ENCODE measurements at regions not wholly inside any gene's neighbourhood (a gene's known extent, or its start where the extent isn't known, plus 50 kb on each side); places are given as distances from the start of the nearest gene placed in this dataset.
"Not testable (repeated sequence)": the region's sequence is repeated elsewhere in the genome, so short reads cannot be mapped to it uniquely, and the experiment has no call there.

DNA sequence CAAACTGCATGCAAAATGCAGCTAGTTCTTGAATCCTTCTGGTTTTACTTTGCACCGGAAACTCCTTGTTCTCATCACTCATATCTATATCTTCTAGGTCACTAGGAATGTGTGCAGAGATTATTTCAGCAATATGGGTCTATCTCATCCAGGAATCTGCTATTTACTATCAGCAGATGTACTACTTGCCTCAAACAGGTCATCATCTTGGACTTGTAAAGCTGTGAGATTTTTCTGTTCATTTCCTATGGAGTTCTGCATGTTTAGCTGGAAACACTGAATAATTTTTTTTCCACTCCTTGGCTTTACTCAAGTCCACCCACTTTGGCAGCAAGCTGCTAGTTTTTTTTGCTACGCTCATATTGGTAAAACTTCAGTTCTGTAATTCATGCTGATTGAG, 334.8 kb downstream of the RPIA start:
- H3K36me3 ChIP-seq (ENCODE audit: control insufficient read depth in 2 of 2, extremely low read depth in 1 of 2, insufficient read depth in 2 of 2, low read length in 2 of 2); H3K27me3 ChIP-seq (ENCODE audit: control insufficient read depth in 2 of 2, insufficient read depth in 2 of 2, low read length in 2 of 2); H3K79me2 ChIP-seq (ENCODE audit: control insufficient read depth, insufficient read depth, low read length); dilution Hi-C loops (cut with MboI; ENCODE audit: extremely low pct_ligation_motif_present, low sequenced_read_pairs); DNase-seq (ENCODE audit: low read depth, low spot score); BruUV-seq (replicated peaks); H4K20me1 ChIP-seq (replicated peaks; ENCODE audit: control insufficient read depth, extremely low read depth, insufficient read depth, low read length); intact Hi-C loops (cut with micrococcal nuclease); FAIRE-seq; H3K4me1 ChIP-seq (ENCODE audit: control insufficient read depth, extremely low read depth, insufficient read depth, low read length); H3K4me2 ChIP-seq (ENCODE audit: insufficient read depth, low read length); POLR2A ChIA-PET; H3K4me3 ChIP-seq (replicated peaks in 1 of 3; ENCODE audit: insufficient read depth in 1 of 3, low read depth in 1 of 3, low read length in 3 of 3); H3K27ac ChIP-seq (ENCODE audit: insufficient read depth, low read depth, low read length); CTCF ChIA-PET; H2AFZ ChIP-seq (ENCODE audit: low read depth, low read length); H3K9ac ChIP-seq (replicated peaks; ENCODE audit: extremely low read depth, insufficient read depth, low read length); H3K9me1 ChIP-seq (replicated peaks; ENCODE audit: control insufficient read depth, extremely low read depth, insufficient read depth, low read length); H3K9me3 ChIP-seq (replicated peaks; ENCODE audit: control insufficient read depth, insufficient read depth, low read length): not testable (repeated sequence)

DNA sequence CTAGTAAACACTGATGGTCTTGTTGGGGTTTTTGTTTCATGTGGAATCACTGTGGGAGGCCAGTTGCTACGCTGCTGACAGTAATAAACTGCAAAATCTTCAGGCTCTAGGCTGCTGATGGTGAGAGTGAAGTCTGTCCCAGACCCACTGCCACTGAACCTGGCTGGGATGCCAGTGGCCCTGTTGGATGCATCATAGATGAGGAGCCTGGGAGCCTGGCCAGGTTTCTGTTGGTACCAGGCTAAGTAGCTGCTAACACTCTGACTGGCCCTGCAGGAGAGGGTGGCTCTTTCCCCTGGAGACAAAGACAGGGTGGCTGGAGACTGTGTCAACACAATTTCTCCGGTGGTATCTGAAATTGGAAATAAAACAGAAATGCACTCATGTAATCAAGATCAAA, 335.6 kb downstream of the RPIA start:
- H3K9me1 ChIP-seq (replicated peaks; ENCODE audit: control insufficient read depth, extremely low read depth, insufficient read depth, low read length); FAIRE-seq; intact Hi-C loops (cut with micrococcal nuclease): not testable (repeated sequence)

DNA sequence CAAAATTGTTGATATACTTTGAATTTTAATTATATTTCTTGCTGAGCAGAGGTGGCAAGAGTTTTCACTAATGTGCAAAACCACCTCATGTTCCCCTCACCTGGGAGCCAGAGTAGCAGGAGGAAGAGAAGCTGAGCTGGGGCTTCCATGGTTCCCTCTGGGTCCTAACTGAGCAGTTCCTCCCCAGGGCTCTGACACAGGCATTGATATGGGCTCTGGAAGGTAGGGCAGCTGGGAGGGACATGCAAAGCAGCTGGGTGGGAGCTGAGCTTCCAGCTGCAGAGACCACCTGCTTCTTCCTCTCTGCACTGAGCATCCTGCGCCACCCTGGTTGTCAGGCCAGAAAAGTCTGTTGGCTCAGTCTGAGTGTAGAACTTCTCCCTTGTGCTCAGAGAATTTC, 336.1 kb downstream of the RPIA start:
- CTCF ChIA-PET; H3K4me3 ChIP-seq (replicated peaks in 1 of 3; ENCODE audit: insufficient read depth in 1 of 3, low read depth in 1 of 3, low read length in 3 of 3); H3K9ac ChIP-seq (replicated peaks; ENCODE audit: extremely low read depth, insufficient read depth, low read length); H3K27ac ChIP-seq (ENCODE audit: insufficient read depth, low read depth, low read length); H4K20me1 ChIP-seq (replicated peaks; ENCODE audit: control insufficient read depth, extremely low read depth, insufficient read depth, low read length); POLR2A ChIA-PET; FAIRE-seq; DNase-seq (ENCODE audit: low read depth, low spot score); H3K79me2 ChIP-seq (ENCODE audit: control insufficient read depth, insufficient read depth, low read length); H3K4me2 ChIP-seq (ENCODE audit: insufficient read depth, low read length); dilution Hi-C loops (cut with MboI; ENCODE audit: extremely low pct_ligation_motif_present, low sequenced_read_pairs); H3K9me3 ChIP-seq (replicated peaks; ENCODE audit: control insufficient read depth, insufficient read depth, low read length); H3K27me3 ChIP-seq (ENCODE audit: control insufficient read depth in 2 of 2, insufficient read depth in 2 of 2, low read length in 2 of 2); H3K4me1 ChIP-seq (ENCODE audit: control insufficient read depth, extremely low read depth, insufficient read depth, low read length); BruUV-seq (replicated peaks); H2AFZ ChIP-seq (ENCODE audit: low read depth, low read length); H3K9me1 ChIP-seq (replicated peaks; ENCODE audit: control insufficient read depth, extremely low read depth, insufficient read depth, low read length); H3K36me3 ChIP-seq (ENCODE audit: control insufficient read depth in 2 of 2, extremely low read depth in 1 of 2, insufficient read depth in 2 of 2, low read length in 2 of 2); intact Hi-C loops (cut with micrococcal nuclease): not testable (repeated sequence)

More for the DNA sequence above, 335.6 kb downstream of the RPIA start:
- H3K27me3 ChIP-seq (ENCODE audit: control insufficient read depth in 2 of 2, insufficient read depth in 2 of 2, low read length in 2 of 2); BruUV-seq (replicated peaks); H2AFZ ChIP-seq (ENCODE audit: low read depth, low read length); H3K9ac ChIP-seq (replicated peaks; ENCODE audit: extremely low read depth, insufficient read depth, low read length); dilution Hi-C loops (cut with MboI; ENCODE audit: extremely low pct_ligation_motif_present, low sequenced_read_pairs); H3K36me3 ChIP-seq (ENCODE audit: control insufficient read depth in 2 of 2, extremely low read depth in 1 of 2, insufficient read depth in 2 of 2, low read length in 2 of 2); CTCF ChIA-PET; H4K20me1 ChIP-seq (replicated peaks; ENCODE audit: control insufficient read depth, extremely low read depth, insufficient read depth, low read length); H3K4me1 ChIP-seq (ENCODE audit: control insufficient read depth, extremely low read depth, insufficient read depth, low read length); DNase-seq (ENCODE audit: low read depth, low spot score); POLR2A ChIA-PET; H3K9me3 ChIP-seq (replicated peaks; ENCODE audit: control insufficient read depth, insufficient read depth, low read length); H3K4me2 ChIP-seq (ENCODE audit: insufficient read depth, low read length); H3K27ac ChIP-seq (ENCODE audit: insufficient read depth, low read depth, low read length); H3K79me2 ChIP-seq (ENCODE audit: control insufficient read depth, insufficient read depth, low read length); H3K4me3 ChIP-seq (replicated peaks in 1 of 3; ENCODE audit: insufficient read depth in 1 of 3, low read depth in 1 of 3, low read length in 3 of 3): not testable (repeated sequence)

DNA sequence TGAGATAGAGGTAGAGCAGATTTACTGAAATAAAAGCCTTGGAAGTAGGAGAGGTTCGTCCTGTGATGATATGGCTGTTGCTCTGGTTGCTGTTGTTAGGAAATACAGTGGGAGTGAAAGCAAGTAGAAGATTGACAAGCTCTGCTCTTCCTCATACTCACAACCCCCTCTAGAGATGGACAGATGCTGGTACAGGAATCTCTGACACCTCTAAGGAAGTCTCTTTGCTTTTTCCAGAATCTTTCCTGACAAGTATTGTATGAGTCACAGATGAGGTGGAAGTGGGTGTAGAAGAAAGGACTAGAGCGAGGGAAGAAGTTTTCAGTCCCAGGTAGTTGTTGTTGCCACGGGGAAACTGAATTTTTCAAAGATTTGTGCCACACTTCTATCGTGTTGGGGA, 337.8 kb downstream of the RPIA start:
- FAIRE-seq = peak; percentile 15
- DNase-seq (ENCODE audit: low read depth, low spot score); H3K9me1 ChIP-seq (replicated peaks; ENCODE audit: control insufficient read depth, extremely low read depth, insufficient read depth, low read length); H3K4me1 ChIP-seq (ENCODE audit: control insufficient read depth, extremely low read depth, insufficient read depth, low read length); dilution Hi-C loops (cut with MboI; ENCODE audit: extremely low pct_ligation_motif_present, low sequenced_read_pairs); H3K36me3 ChIP-seq (ENCODE audit: control insufficient read depth in 2 of 2, extremely low read depth in 1 of 2, insufficient read depth in 2 of 2, low read length in 2 of 2); H3K4me3 ChIP-seq (replicated peaks in 1 of 3; ENCODE audit: insufficient read depth in 1 of 3, low read depth in 1 of 3, low read length in 3 of 3); POLR2A ChIA-PET; H3K4me2 ChIP-seq (ENCODE audit: insufficient read depth, low read length); H3K27me3 ChIP-seq (ENCODE audit: control insufficient read depth in 2 of 2, insufficient read depth in 2 of 2, low read length in 2 of 2); H3K9ac ChIP-seq (replicated peaks; ENCODE audit: extremely low read depth, insufficient read depth, low read length); H2AFZ ChIP-seq (ENCODE audit: low read depth, low read length); CTCF ChIA-PET; H3K27ac ChIP-seq (ENCODE audit: insufficient read depth, low read depth, low read length); BruUV-seq (replicated peaks); intact Hi-C loops (cut with micrococcal nuclease); H3K9me3 ChIP-seq (replicated peaks; ENCODE audit: control insufficient read depth, insufficient read depth, low read length); H3K79me2 ChIP-seq (ENCODE audit: control insufficient read depth, insufficient read depth, low read length); H4K20me1 ChIP-seq (replicated peaks; ENCODE audit: control insufficient read depth, extremely low read depth, insufficient read depth, low read length): not testable (repeated sequence)
